EH (cell line): ENCODE measurements at regions not wholly inside any gene's neighbourhood (a gene's known extent, or its start where the extent isn't known, plus 50 kb on each side); places are given as distances from the start of the nearest gene placed in this dataset.

Experiments used
- DNase-seq: peaks from one replicate; pipeline ENCODE4 v3.0.0-alpha.2; 2015; ENCODE audit warnings: low read depth

GRCh38 chr13:67353941-67354340 is 123.8 kb upstream of the PCDH9 start:
- no peak for DNase-seq

- no peak for DNase-seq
These were observed 122.9 kb upstream of the PCDH9 start for GRCh38 chr13:67353031-67353430.

GRCh38 chr13:67351909-67352308 is 121.8 kb upstream of the PCDH9 start:
- no peak for DNase-seq

GRCh38 chr13:67351114-67351513 is 121.0 kb upstream of the PCDH9 start:
- DNase-seq: no peak

- no peak for DNase-seq
These were observed 113.6 kb upstream of the PCDH9 start for GRCh38 chr13:67343777-67344176.

GRCh38 chr13:67341406-67341805 is 111.3 kb upstream of the PCDH9 start:
- DNase-seq: no peak

- no peak for DNase-seq
These were observed 100.0 kb upstream of the PCDH9 start for GRCh38 chr13:67330149-67330548.

GRCh38 chr13:67328895-67329294 is 98.8 kb upstream of the PCDH9 start:
- DNase-seq: no peak

GRCh38 chr13:67318860-67319259 is 88.7 kb upstream of the PCDH9 start:
- no peak for DNase-seq

- no peak for DNase-seq
These were observed 88.3 kb upstream of the PCDH9 start for GRCh38 chr13:67318398-67318797.

GRCh38 chr13:67314405-67314804 is 84.3 kb upstream of the PCDH9 start:
- DNase-seq: no peak

- no peak for DNase-seq
These were observed 78.1 kb upstream of the PCDH9 start for GRCh38 chr13:67308004-67308772.

GRCh38 chr13:67306742-67307141 is 76.6 kb upstream of the PCDH9 start:
- DNase-seq: no peak

GRCh38 chr13:67303661-67304333 is 73.7 kb upstream of the PCDH9 start:
- DNase-seq: no peak

- no peak for DNase-seq
These were observed 69.6 kb upstream of the PCDH9 start for GRCh38 chr13:67299751-67300150.

GRCh38 chr13:67299072-67299635 is 69.0 kb upstream of the PCDH9 start:
- peak; percentile 37 for DNase-seq

- DNase-seq: no peak
These were observed 68.2 kb upstream of the PCDH9 start for GRCh38 chr13:67298297-67298696.

GRCh38 chr13:67296511-67296910 is 66.4 kb upstream of the PCDH9 start:
- no peak for DNase-seq

GRCh38 chr13:67292886-67293285 is 62.8 kb upstream of the PCDH9 start:
- DNase-seq: no peak

- no peak for DNase-seq
These were observed 55.5 kb upstream of the PCDH9 start for GRCh38 chr13:67285611-67286010.

GRCh38 chr13:67283637-67284036 is 53.5 kb upstream of the PCDH9 start:
- DNase-seq: no peak

GRCh38 chr13:67281466-67281865 is 51.3 kb upstream of the PCDH9 start:
- no peak for DNase-seq
